ENCODE measurements at regions not wholly inside any gene's neighbourhood (a gene's known extent, or its start where the extent isn't known, plus 50 kb on each side); places are given as distances from the start of the nearest gene placed in this dataset.

DNA sequence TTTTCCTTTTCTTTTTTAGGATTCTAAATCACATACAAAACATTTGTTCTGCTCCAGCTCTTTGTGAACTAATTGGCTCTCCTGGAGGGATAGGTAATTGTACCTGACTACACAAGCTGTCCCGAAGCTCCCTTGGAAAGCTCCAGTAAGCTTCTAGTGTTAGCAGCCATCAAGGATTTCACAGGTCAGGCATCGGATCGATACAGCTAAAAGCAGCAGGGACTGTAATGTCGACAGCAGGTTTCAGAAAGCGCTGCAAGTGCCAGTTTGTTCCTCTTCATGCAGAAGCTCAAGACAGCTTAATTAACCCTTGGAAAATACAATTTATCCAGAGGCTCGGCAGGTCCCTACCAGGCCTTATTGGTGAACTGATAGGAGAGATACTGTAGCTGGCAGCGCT lies 87.2 kb upstream of the VRK2 start:
- H3K27ac ChIP-seq (ENCODE audit: low read length), result no peak overlapping the region
- no peak overlapping the region for H2AFZ ChIP-seq (ENCODE audit: low read length)
- H3F3A ChIP-seq (ENCODE audit: insufficient read depth, low read length), result no peaks in the 10 kb centered on the region

DNA sequence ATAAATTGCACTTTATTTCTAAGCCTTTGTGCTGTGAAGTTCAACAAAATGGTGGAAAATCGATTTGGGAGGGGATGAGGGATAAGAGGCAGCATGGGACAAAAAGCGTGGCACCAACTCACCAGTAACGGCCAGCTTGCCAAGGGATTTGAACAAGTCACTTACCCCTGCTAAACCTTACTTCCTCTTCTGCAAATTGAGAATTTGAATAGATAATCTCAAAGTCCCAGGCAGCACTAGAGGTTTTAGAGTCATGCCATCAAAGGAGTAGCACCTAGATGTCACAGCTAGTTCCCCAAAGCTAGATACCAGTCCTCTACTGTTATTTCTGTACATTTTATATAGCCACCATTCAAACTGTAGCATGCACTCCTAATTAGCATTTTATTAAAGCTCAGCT lies 83.7 kb upstream of the VRK2 start:
- Histone ChIP-seq H3F3A (ENCODE audit: insufficient read depth, low read length) (no peaks in the 10 kb centered on the region), H3K27me3 (replicated peaks; ENCODE audit: insufficient read depth, low read length) (no peaks in the 10 kb centered on the region), H4K20me1 (ENCODE audit: insufficient read depth, low read length) (no peaks in the 10 kb centered on the region), H3K4me3 (ENCODE audit: low read length) (no peak overlapping the region), H2AFZ (ENCODE audit: low read length) (no peak overlapping the region), H3K4me1 (ENCODE audit: low read length) (no peaks in the 10 kb centered on the region), H3K9me2 (replicated peaks; ENCODE audit: insufficient read depth, low read length) (no peaks in the 10 kb centered on the region), H3K79me2 (ENCODE audit: low read length) (no peaks in the 10 kb centered on the region), H3K9ac (ENCODE audit: low read length) (no peak overlapping the region), H3K27ac (ENCODE audit: low read length) (no peak overlapping the region), H3K4me2 (ENCODE audit: low read depth, low read length) (no peak overlapping the region), H3K36me3 (replicated peaks; ENCODE audit: insufficient read depth, low read length) (no peaks in the 10 kb centered on the region), H3K9me3 (replicated peaks; ENCODE audit: insufficient read depth, low read length) (no peaks in the 10 kb centered on the region)
- no peak for DNase-seq
- TF ChIP-seq EZH2phosphoT487 (IDR thresholded peaks at IDR 0.05; ENCODE audit: low read length), result no peak
- TF ChIP-seq, protein P1, sequence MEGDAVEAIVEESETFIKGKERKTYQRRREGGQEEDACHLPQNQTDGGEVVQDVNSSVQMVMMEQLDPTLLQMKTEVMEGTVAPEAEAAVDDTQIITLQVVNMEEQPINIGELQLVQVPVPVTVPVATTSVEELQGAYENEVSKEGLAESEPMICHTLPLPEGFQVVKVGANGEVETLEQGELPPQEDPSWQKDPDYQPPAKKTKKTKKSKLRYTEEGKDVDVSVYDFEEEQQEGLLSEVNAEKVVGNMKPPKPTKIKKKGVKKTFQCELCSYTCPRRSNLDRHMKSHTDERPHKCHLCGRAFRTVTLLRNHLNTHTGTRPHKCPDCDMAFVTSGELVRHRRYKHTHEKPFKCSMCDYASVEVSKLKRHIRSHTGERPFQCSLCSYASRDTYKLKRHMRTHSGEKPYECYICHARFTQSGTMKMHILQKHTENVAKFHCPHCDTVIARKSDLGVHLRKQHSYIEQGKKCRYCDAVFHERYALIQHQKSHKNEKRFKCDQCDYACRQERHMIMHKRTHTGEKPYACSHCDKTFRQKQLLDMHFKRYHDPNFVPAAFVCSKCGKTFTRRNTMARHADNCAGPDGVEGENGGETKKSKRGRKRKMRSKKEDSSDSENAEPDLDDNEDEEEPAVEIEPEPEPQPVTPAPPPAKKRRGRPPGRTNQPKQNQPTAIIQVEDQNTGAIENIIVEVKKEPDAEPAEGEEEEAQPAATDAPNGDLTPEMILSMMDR (IDR thresholded peaks at IDR 0.05; ENCODE audit: low read length), result no peak
- no peak for TF ChIP-seq EZH2 (optimal IDR thresholded peaks at IDR 0.05; ENCODE audit: low read depth, low read length)

More for the DNA sequence above, 87.2 kb upstream of the VRK2 start:
- no peaks in the 10 kb centered on the region for H3K4me1 ChIP-seq (ENCODE audit: low read length)
- no peaks in the 10 kb centered on the region for H4K20me1 ChIP-seq (ENCODE audit: insufficient read depth, low read length)
- DNase-seq, result no peak
- H3K9me3 ChIP-seq (replicated peaks; ENCODE audit: insufficient read depth, low read length), result no peaks in the 10 kb centered on the region
- no peaks in the 10 kb centered on the region for H3K9me2 ChIP-seq (replicated peaks; ENCODE audit: insufficient read depth, low read length)
- no peak overlapping the region for H3K4me2 ChIP-seq (ENCODE audit: low read depth, low read length)
- H3K79me2 ChIP-seq (ENCODE audit: low read length), result no peaks in the 10 kb centered on the region
- no peak overlapping the region for H3K9ac ChIP-seq (ENCODE audit: low read length)
- TF ChIP-seq EZH2 (optimal IDR thresholded peaks at IDR 0.05; ENCODE audit: low read depth, low read length) (no peak), EZH2phosphoT487 (IDR thresholded peaks at IDR 0.05; ENCODE audit: low read length) (no peak)
- TF ChIP-seq, protein P1 (IDR thresholded peaks at IDR 0.05; ENCODE audit: low read length), result no peak
- no peaks in the 10 kb centered on the region for H3K27me3 ChIP-seq (replicated peaks; ENCODE audit: insufficient read depth, low read length)
- H3K36me3 ChIP-seq (replicated peaks; ENCODE audit: insufficient read depth, low read length), result no peaks in the 10 kb centered on the region
- no peak overlapping the region for H3K4me3 ChIP-seq (ENCODE audit: low read length)

DNA sequence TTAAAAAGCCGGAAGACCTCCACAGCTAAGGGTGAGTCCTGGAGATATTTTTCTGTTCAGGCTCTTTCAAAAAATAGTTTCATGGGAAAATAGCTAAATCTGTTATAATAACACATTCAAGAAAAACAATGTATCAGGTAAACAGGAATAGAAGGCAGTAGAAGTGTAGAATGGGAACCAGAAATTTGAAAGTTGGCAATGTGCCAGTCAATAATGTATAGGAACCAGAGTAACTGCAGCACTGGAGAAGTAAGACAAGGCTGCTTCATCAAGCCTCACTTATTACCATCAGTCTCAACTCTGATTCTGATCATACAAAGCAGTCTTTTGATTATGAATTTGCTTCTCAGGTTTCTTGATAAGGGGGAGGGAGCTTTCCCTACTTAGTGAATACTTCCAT lies 81.4 kb upstream of the VRK2 start:
- H3K27me3 ChIP-seq (replicated peaks; ENCODE audit: insufficient read depth, low read length), result no peaks in the 10 kb centered on the region
- no peaks in the 10 kb centered on the region for H3F3A ChIP-seq (ENCODE audit: insufficient read depth, low read length)
- H3K4me2 ChIP-seq (ENCODE audit: low read depth, low read length), result no peak overlapping the region
- H3K36me3 ChIP-seq (replicated peaks; ENCODE audit: insufficient read depth, low read length), result no peaks in the 10 kb centered on the region
- no peak overlapping the region for H3K27ac ChIP-seq (ENCODE audit: low read length)
- H4K20me1 ChIP-seq (ENCODE audit: insufficient read depth, low read length), result no peaks in the 10 kb centered on the region
- H3K4me3 ChIP-seq (ENCODE audit: low read length), result no peak overlapping the region
- no peak for DNase-seq
- TF ChIP-seq, protein P1 (IDR thresholded peaks at IDR 0.05; ENCODE audit: low read length), result no peak
- TF ChIP-seq EZH2 (optimal IDR thresholded peaks at IDR 0.05; ENCODE audit: low read depth, low read length), result no peak
- no peak for TF ChIP-seq EZH2phosphoT487 (IDR thresholded peaks at IDR 0.05; ENCODE audit: low read length)
- no peaks in the 10 kb centered on the region for H3K9me3 ChIP-seq (replicated peaks; ENCODE audit: insufficient read depth, low read length)
- H2AFZ ChIP-seq (ENCODE audit: low read length), result no peak overlapping the region
- no peaks in the 10 kb centered on the region for H3K79me2 ChIP-seq (ENCODE audit: low read length)
- no peaks in the 10 kb centered on the region for H3K4me1 ChIP-seq (ENCODE audit: low read length)
- H3K9ac ChIP-seq (ENCODE audit: low read length), result no peak overlapping the region
- H3K9me2 ChIP-seq (replicated peaks; ENCODE audit: insufficient read depth, low read length), result no peaks in the 10 kb centered on the region
